ENCODE measurements at regions not wholly inside any gene's neighbourhood (a gene's known extent, or its start where the extent isn't known, plus 50 kb on each side); places are given as distances from the start of the nearest gene placed in this dataset.
A peak's percentile ranks its signal among the peaks of the same experiment; 100 is the strongest.

DNA sequence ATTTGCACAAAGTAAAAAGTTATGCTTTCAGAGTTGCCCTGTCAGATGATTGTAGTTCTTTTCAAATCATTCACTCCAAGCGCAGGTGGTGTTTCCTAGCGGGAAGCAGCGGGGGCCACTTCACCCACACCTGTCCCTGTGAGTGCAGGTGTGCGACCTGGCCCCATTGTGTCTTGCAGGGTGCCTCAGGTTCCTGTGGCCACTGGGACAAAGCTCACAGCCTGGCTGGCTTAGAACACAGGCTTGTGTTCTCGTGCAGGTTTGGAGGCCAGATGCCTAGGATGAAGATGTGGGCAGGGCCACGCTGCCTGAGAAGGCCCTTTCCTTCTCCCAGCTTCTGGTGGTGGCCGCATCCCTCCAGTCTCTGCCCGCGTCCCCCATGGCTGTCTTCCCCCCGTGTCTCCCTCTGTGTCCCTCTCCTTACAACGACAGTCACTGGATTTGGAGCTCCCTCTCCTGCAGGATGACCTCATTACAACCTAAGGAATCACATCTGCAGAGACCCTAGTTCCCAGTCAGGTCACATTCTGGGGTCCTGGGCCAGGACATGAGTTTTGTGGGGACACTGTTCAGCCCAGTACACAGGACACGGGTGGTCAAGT, 90.5 kb downstream of the NPIPB11 start:
- no peak for TF ChIP-seq CTCF (IDR thresholded peaks at IDR 0.05)

DNA sequence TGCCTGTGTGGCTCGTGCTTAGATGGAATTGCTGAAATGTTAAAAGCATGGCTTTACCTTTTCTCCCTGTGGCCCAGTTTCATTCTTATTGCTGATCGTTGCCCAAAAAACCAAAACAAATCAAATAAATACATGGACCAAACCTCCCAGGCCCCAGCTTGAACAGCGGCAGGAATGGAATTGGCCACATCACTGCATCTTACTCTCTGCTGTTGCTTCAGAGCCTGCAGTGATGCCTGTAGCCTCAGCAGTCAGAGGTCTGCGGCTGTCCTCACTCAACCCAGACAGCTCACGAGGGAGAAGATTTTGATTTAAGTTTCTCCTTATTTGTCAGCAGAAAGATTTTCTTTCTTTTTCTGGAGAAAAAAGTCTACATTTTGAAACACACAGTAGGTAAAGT, 91.5 kb downstream of the NPIPB11 start:
- TF ChIP-seq CTCF (IDR thresholded peaks at IDR 0.05) = no peak

DNA sequence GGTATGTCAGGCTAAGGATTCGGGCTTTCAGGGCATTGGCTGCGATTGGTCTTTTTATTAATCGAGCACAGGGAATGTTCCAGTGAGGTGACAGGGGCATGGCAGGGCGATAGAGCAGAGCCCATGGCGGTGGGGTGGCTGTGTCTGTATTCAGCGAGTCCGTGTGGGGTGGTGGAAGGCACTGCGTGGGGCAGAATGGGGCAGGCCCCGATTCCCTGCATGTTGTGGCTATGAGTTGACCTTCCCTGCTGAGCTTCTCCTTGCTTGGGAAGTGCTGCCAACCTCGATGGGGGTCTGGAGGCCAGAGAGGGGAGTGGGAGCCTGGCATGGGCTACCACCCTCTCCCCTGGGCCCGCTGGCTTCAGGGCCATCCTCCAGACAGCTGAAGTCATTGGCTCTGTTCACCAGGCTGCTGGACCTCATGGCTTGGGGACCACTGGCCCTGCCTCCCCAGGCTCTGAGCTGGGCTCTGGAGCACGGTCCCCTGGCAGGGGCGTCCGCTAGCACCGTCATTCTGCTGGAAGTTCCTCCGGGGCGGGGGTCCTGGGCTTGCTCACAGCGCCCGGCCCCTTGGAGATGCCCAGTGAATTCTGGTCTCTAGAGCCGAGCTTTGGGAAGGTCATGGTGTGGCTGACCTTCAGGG, 92.1 kb downstream of the NPIPB11 start:
- TF ChIP-seq CTCF (IDR thresholded peaks at IDR 0.05) = no peak

- no peak for TF ChIP-seq CTCF (IDR thresholded peaks at IDR 0.05)
These were observed 92.9 kb downstream of the NPIPB11 start for GRCh38 chr16:29313559-29314048.

GRCh38 chr16:29312835-29313558, 93.5 kb downstream of the NPIPB11 start:
- no peak for TF ChIP-seq CTCF (IDR thresholded peaks at IDR 0.05)

DNA sequence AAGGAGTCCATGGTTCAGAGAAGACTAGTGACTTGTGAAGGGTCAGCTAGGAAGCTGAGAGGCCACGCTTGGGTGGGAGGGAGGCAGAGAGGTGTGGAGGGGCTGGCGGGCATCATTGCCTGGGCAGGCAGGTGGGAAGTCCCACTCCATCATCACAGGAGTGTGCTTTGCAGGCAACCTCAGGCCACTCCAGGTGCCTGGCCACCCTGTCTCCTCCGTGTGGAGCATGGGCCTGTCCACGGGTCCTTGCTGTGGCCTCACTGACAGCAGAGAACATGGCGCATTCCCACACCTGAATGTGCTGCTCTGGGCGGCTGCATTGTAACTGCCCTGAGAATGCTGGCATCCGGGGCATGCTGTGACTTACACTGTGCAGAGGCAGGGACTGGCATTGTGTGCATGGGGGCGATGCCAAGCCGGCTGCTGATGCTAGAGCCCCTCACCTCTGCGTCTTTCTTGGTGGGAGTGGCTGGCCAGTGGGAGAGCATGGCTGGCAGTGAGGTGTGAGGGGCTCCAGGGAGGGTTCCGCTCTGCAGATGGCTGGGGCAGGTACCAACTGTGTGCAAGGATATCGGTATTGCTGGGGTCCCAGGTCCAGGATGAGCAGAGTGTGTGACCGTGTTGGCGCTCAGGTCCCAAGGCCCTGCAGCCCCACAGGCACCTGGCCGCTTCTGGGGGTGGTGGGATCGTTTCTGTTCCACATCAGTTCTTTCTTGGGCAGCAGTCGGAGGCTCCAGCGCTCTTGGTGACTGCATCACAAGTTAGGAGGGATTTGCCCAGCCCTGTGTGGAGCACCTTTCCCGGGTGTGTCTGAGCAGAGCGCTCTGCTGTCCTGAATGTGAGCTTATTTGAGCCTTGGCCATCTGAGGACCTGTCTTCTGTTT, 94.8 kb downstream of the NPIPB11 start:
- no peak for TF ChIP-seq CTCF (IDR thresholded peaks at IDR 0.05)

DNA sequence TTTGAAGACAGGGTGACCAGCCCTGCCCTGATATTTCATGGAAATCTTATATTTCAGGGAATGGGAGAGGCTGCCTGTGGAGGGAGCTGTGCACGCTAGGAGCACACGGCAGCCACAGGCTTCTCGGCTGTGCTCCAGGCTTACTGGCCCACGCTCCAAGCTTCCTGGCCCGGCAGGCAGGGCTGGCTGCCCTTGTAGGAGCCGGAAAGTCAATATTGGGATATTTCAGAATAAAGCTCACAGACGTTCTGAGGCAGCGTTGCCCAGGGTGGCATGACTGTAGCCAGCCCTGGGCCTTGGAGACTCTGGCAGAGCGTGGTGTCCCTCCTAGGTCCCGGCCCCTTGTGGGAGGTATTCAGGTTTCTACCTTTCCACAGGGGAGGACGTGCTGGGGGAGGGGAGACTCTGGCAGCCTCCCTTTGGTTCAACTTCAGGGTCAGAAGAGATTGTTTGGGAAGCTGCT, 95.6 kb downstream of the NPIPB11 start:
- peak; percentile 69 for TF ChIP-seq CTCF (IDR thresholded peaks at IDR 0.05)
